HG03378 (cell line): ENCODE measurements at regions not wholly inside any gene's neighbourhood (a gene's known extent, or its start where the extent isn't known, plus 50 kb on each side); places are given as distances from the start of the nearest gene placed in this dataset.
A peak's percentile ranks its signal among the peaks of the same experiment; 100 is the strongest.
"Not testable (repeated sequence)": the region's sequence is repeated elsewhere in the genome, so short reads cannot be mapped to it uniquely, and the experiment has no call there.

Source experiments
- ATAC-seq: cut with Tn5 transposase; IDR thresholded peaks from one replicate; pipeline ENCODE4 v1.9.1; 2021; ENCODE audit warnings: mild to moderate bottlenecking, moderate library complexity; ENCODE audit not compliant: unreplicated experiment

GRCh38 chr12:74334780-74335179 lies 202.9 kb upstream of the ATXN7L3B start:
- no peak for ATAC-seq

GRCh38 chr12:74337951-74338350 lies 199.7 kb upstream of the ATXN7L3B start:
- no peak for ATAC-seq

GRCh38 chr12:74339211-74339610 lies 198.4 kb upstream of the ATXN7L3B start:
- no peak for ATAC-seq

GRCh38 chr12:74349925-74350324 lies 187.7 kb upstream of the ATXN7L3B start:
- ATAC-seq = no peak

GRCh38 chr12:74365178-74365964 lies 172.3 kb upstream of the ATXN7L3B start:
- ATAC-seq = peak; percentile 79

GRCh38 chr12:74370608-74371216 lies 166.9 kb upstream of the ATXN7L3B start:
- ATAC-seq = no peak

GRCh38 chr12:74379114-74379513 lies 158.5 kb upstream of the ATXN7L3B start:
- ATAC-seq = no peak

- ATAC-seq = no peak
Measured at GRCh38 chr12:74381958-74382357, 155.7 kb upstream of the ATXN7L3B start.

- ATAC-seq = no peak
Measured at GRCh38 chr12:74382983-74383382, 154.7 kb upstream of the ATXN7L3B start.

- ATAC-seq = no peak
Measured at GRCh38 chr12:74391283-74391682, 146.4 kb upstream of the ATXN7L3B start.

GRCh38 chr12:74393272-74393671 lies 144.4 kb upstream of the ATXN7L3B start:
- no peak for ATAC-seq

- ATAC-seq = no peak
Measured at GRCh38 chr12:74394647-74395046, 143.0 kb upstream of the ATXN7L3B start.

- ATAC-seq = no peak
Measured at GRCh38 chr12:74401035-74401434, 136.6 kb upstream of the ATXN7L3B start.

GRCh38 chr12:74401966-74402365 lies 135.7 kb upstream of the ATXN7L3B start:
- no peak for ATAC-seq

- not testable (repeated sequence) for ATAC-seq
Measured at GRCh38 chr12:74403221-74403470, 134.5 kb upstream of the ATXN7L3B start.

- ATAC-seq = no peak
Measured at GRCh38 chr12:74408601-74409166, 129.0 kb upstream of the ATXN7L3B start.

- no peak for ATAC-seq
Measured at GRCh38 chr12:74412606-74413230, 124.9 kb upstream of the ATXN7L3B start.

- ATAC-seq = peak; percentile 81
Measured at GRCh38 chr12:74415633-74416032, 122.0 kb upstream of the ATXN7L3B start.

- ATAC-seq = no peak
Measured at GRCh38 chr12:74418573-74418972, 119.1 kb upstream of the ATXN7L3B start.

GRCh38 chr12:74424778-74425177 lies 112.9 kb upstream of the ATXN7L3B start:
- ATAC-seq = no peak

GRCh38 chr12:74426091-74426490 lies 111.5 kb upstream of the ATXN7L3B start:
- no peak for ATAC-seq

- ATAC-seq = no peak
Measured at GRCh38 chr12:74429535-74429934, 108.1 kb upstream of the ATXN7L3B start.
